ENCODE measurements at regions not wholly inside any gene's neighbourhood (a gene's known extent, or its start where the extent isn't known, plus 50 kb on each side); places are given as distances from the start of the nearest gene placed in this dataset.

DNA sequence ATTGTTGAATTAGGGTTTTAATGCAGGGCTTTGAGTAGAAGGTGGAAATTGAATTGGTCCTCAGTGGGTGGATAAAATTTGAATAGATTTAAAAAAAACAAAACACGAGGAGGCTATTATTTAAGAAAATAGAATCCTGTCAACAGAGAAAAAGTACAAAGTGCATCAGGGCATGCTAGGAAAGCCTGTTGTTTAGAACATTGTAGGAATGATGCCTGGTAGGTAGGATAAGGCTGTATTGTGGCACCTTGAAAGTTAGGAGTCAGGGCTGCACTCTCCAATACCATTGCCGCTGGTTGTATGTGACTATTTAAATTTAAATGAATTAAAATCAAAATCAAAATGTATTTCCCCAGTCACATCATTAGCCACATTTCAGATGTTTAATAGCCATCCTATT lies 363.9 kb downstream of the UTRN start:
- no peaks in the 10 kb centered on the region for H3K27me3 ChIP-seq (ENCODE audit: control insufficient read depth, insufficient read depth, low read length)
- H3K36me3 Mint-ChIP-seq: peaks cover 6% of the 10 kb centered on the region
- H3K4me1 Mint-ChIP-seq: peaks cover 19 to 37% (median 32%) of the 10 kb centered on the region in 4 donors
- H3K4me3 Mint-ChIP-seq: no peak overlapping the region
- H3K9me3 Mint-ChIP-seq: peaks cover 0 to 11% (median 0%) of the 10 kb centered on the region in 7 donors
- peaks cover 14% of the 10 kb centered on the region for H3K4me1 ChIP-seq (ENCODE audit: control insufficient read depth, insufficient read depth, low read length, poor library complexity, severe bottlenecking)
- H3K9me3 ChIP-seq (ENCODE audit: control insufficient read depth in 2 of 2, low read length in 2 of 2): no peaks in the 10 kb centered on the region
- no peak overlapping the region for H3K4me3 ChIP-seq (ENCODE audit: low read depth, low read length)
- ATAC-seq (ENCODE audit: low read depth in 2 of 2): no peak
- H3K27ac Mint-ChIP-seq: no peak overlapping the region
- H3K27ac ChIP-seq (ENCODE audit: insufficient read depth, low read length, poor library complexity, severe bottlenecking): no peak overlapping the region
- no peaks in the 10 kb centered on the region for H3K27me3 Mint-ChIP-seq
- no peaks in the 10 kb centered on the region for H3K36me3 ChIP-seq (ENCODE audit: control insufficient read depth, insufficient read depth, low read length)
- no peak for DNase-seq

DNA sequence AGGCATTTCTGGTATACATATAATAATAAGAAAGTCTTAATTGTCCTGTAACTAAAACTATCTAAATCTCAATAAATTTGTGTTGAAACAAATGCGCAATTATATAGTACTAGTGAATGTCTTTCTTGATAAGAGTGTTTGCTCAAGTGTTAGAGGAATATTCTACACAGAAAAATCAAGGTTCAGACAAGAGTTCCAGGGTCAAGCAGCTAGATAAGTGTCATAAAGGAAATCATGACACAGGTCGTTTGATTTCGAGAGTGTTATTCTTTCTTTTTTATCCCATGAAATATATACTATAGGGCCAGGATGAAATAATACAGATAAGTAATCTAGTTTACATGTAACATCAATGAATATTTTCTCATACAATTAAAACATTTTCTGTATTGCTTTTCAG lies 366.1 kb downstream of the UTRN start:
- Histone ChIP-seq H3K4me1 (ENCODE audit: control insufficient read depth, insufficient read depth, low read length, poor library complexity, severe bottlenecking) (peaks cover 18% of the 10 kb centered on the region), H3K27me3 (ENCODE audit: control insufficient read depth, insufficient read depth, low read length) (no peaks in the 10 kb centered on the region), H3K4me3 (ENCODE audit: low read depth, low read length) (no peak overlapping the region), H3K36me3 (ENCODE audit: control insufficient read depth, insufficient read depth, low read length) (no peaks in the 10 kb centered on the region), H3K9me3 (ENCODE audit: control insufficient read depth in 2 of 2, low read length in 2 of 2) (no peaks in the 10 kb centered on the region), H3K27ac (ENCODE audit: insufficient read depth, low read length, poor library complexity, severe bottlenecking) (no peak overlapping the region)
- no peaks in the 10 kb centered on the region for H3K27me3 Mint-ChIP-seq
- no peak for DNase-seq
- peaks cover 6% of the 10 kb centered on the region for H3K36me3 Mint-ChIP-seq
- H3K9me3 Mint-ChIP-seq: peaks cover 0 to 11% (median 0%) of the 10 kb centered on the region in 7 donors
- no peak overlapping the region for H3K27ac Mint-ChIP-seq
- ATAC-seq (ENCODE audit: low read depth in 2 of 2): no peak
- no peak overlapping the region for H3K4me3 Mint-ChIP-seq
- peaks cover 19 to 47% (median 43%) of the 10 kb centered on the region in 4 donors for H3K4me1 Mint-ChIP-seq

DNA sequence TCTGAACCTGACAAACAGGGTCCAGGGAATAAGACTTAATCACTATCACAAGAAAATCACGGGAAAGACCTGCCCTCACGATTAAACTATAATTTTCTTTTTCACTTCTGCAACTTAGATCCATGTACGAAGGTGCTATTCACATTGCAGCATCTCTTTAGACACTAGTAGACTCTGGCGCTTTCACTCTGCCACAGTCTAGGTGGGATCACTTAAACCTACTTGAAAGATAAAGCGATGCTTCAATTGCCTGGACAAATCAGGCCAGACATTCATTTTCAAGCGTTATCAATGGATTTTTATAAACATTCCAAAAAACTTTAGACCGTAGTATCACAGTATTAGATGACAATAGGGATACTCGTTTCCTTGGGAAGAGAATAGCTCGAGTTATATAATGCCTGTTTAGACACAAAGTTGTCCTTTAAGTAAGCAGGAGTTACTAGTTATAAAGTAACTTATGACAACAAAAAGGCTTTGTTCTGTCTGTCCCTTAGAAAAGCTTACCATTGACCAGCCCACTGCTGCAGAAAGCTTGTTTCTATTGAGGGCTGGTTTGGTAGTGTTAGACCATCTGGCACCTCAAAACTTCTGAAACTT lies 367.3 kb downstream of the UTRN start:
- Histone ChIP-seq H3K36me3 (ENCODE audit: control insufficient read depth, insufficient read depth, low read length) (no peaks in the 10 kb centered on the region), H3K27me3 (ENCODE audit: control insufficient read depth, insufficient read depth, low read length) (no peaks in the 10 kb centered on the region), H3K4me3 (ENCODE audit: low read depth, low read length) (no peak overlapping the region), H3K4me1 (ENCODE audit: control insufficient read depth, insufficient read depth, low read length, poor library complexity, severe bottlenecking) (peaks cover 18% of the 10 kb centered on the region), H3K9me3 (ENCODE audit: control insufficient read depth in 2 of 2, low read length in 2 of 2) (no peaks in the 10 kb centered on the region), H3K27ac (ENCODE audit: insufficient read depth, low read length, poor library complexity, severe bottlenecking) (no peak overlapping the region)
- Mint-ChIP-seq H3K36me3 (peaks cover 6% of the 10 kb centered on the region), H3K4me3 (no peak overlapping the region), H3K27ac (peak overlapping the region in 1 of 3 donors; percentile 44), H3K4me1 (peaks cover 20 to 50% (median 42%) of the 10 kb centered on the region in 4 donors), H3K27me3 (no peaks in the 10 kb centered on the region), H3K9me3 (peaks cover 0 to 11% (median 0%) of the 10 kb centered on the region in 7 donors)
- DNase-seq: no peak
- no peak for ATAC-seq (ENCODE audit: low read depth in 2 of 2)

DNA sequence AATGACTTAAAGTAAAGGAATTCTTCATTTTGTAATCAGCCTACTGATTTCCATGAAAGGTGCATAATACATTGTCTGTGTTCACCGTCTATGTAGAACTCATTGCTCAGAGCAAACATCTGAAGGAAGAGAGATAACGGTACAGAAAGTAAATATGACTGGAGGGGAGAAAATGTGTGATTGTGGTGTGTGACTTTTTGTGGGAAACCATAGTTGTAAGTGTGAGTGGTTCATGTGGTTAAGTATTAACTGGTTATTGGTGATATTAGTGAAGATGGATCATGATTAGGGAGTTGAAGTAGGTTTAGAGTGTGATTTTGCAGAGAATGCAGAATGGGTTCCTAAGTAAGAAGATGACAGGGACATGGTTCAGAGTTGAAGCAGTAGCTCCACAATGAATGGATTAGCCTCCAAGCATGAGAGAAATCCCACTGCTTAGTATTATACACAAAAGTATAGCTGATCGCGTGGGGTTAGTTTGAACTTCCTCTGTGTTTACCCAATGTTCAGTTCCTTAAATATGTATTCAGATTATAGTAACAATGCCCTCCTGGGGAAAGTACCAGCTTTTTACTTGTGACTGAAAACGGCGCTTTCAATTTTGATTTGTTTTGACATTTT lies 368.9 kb downstream of the UTRN start:
- peak overlapping the region; percentile 7 for H3K27ac ChIP-seq (ENCODE audit: insufficient read depth, low read length, poor library complexity, severe bottlenecking)
- peaks cover 0 to 5% (median 0%) of the 10 kb centered on the region in 7 donors for H3K9me3 Mint-ChIP-seq
- no peaks in the 10 kb centered on the region for H3K9me3 ChIP-seq (ENCODE audit: control insufficient read depth in 2 of 2, low read length in 2 of 2)
- H3K36me3 Mint-ChIP-seq: peaks cover 3% of the 10 kb centered on the region
- ATAC-seq (ENCODE audit: low read depth in 2 of 2) (peak; percentile 39 to 62), DNase-seq (peak in 2 of 3 donors; percentile 13 to 44)
- H3K27me3 Mint-ChIP-seq: no peaks in the 10 kb centered on the region
- H3K4me3 ChIP-seq (ENCODE audit: low read depth, low read length): peak overlapping the region; percentile 51
- H3K4me1 Mint-ChIP-seq: peaks cover 31 to 63% (median 54%) of the 10 kb centered on the region in 4 donors
- H3K4me1 ChIP-seq (ENCODE audit: control insufficient read depth, insufficient read depth, low read length, poor library complexity, severe bottlenecking): peaks cover 20% of the 10 kb centered on the region
- no peaks in the 10 kb centered on the region for H3K36me3 ChIP-seq (ENCODE audit: control insufficient read depth, insufficient read depth, low read length)
- H3K27me3 ChIP-seq (ENCODE audit: control insufficient read depth, insufficient read depth, low read length): no peaks in the 10 kb centered on the region
- H3K4me3 Mint-ChIP-seq: peak overlapping the region in 2 of 4 donors; percentile 31 to 32
- peak overlapping the region; percentile 54 to 76 (median 71) for H3K27ac Mint-ChIP-seq

DNA sequence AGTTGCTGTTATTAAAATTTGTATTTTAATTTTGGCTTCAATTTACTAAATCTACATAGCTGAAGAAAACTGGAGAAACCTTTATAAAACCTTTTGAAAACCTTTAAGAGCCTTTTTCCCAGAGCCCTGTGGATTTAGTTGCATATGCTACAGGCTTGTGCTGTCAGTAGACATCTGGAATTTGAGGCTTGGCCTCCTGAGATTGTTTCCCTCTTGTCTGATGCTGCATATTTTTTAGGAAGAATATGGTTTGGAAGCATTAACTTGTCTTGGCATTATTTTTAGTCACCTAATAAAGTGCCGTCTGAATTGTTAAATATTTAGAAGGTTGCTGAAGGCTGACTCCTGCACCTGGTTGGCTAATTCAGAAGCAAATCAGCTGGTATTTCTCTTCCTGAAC lies 369.4 kb downstream of the UTRN start:
- no peak for DNase-seq
- H3K27me3 Mint-ChIP-seq: no peaks in the 10 kb centered on the region
- no peak overlapping the region for H3K4me3 Mint-ChIP-seq
- Histone ChIP-seq H3K4me3 (ENCODE audit: low read depth, low read length) (no peak overlapping the region), H3K27me3 (ENCODE audit: control insufficient read depth, insufficient read depth, low read length) (no peaks in the 10 kb centered on the region), H3K9me3 (ENCODE audit: control insufficient read depth in 2 of 2, low read length in 2 of 2) (no peaks in the 10 kb centered on the region), H3K4me1 (ENCODE audit: control insufficient read depth, insufficient read depth, low read length, poor library complexity, severe bottlenecking) (peaks cover 25% of the 10 kb centered on the region), H3K36me3 (ENCODE audit: control insufficient read depth, insufficient read depth, low read length) (no peaks in the 10 kb centered on the region), H3K27ac (ENCODE audit: insufficient read depth, low read length, poor library complexity, severe bottlenecking) (no peak overlapping the region)
- H3K36me3 Mint-ChIP-seq: peaks cover 3% of the 10 kb centered on the region
- peaks cover 0 to 1% (median 0%) of the 10 kb centered on the region in 7 donors for H3K9me3 Mint-ChIP-seq
- peak overlapping the region; percentile 54 to 76 (median 71) for H3K27ac Mint-ChIP-seq
- H3K4me1 Mint-ChIP-seq: peaks cover 33 to 68% (median 58%) of the 10 kb centered on the region in 4 donors
- ATAC-seq (ENCODE audit: low read depth in 2 of 2): no peak

DNA sequence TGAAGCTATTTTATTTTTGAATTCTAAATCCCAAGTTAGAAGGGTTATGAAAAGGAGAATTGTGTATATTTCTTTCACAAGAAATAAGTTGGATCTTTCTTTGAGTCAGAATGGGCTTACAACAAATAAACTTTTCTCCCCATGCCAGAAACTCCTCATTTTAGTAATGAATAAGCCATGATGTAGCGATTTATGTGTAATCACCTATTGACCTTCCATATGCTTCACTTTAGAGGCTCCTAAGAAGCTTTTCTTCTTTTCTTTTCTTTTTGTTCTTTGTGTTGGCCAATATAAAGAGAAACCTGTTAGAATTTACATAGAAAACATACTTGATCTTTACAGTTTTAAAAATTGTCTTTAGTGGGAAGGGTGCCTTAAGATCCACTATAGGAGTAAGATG lies 370.2 kb downstream of the UTRN start:
- no peak for DNase-seq
- H3K4me1 Mint-ChIP-seq: peaks cover 33 to 74% (median 59%) of the 10 kb centered on the region in 4 donors
- peaks cover 0 to under 1% (median 0%) of the 10 kb centered on the region in 7 donors for H3K9me3 Mint-ChIP-seq
- Histone ChIP-seq H3K9me3 (ENCODE audit: control insufficient read depth in 2 of 2, low read length in 2 of 2) (no peaks in the 10 kb centered on the region), H3K27me3 (ENCODE audit: control insufficient read depth, insufficient read depth, low read length) (no peaks in the 10 kb centered on the region), H3K36me3 (ENCODE audit: control insufficient read depth, insufficient read depth, low read length) (no peaks in the 10 kb centered on the region), H3K4me1 (ENCODE audit: control insufficient read depth, insufficient read depth, low read length, poor library complexity, severe bottlenecking) (peaks cover 31% of the 10 kb centered on the region), H3K4me3 (ENCODE audit: low read depth, low read length) (no peak overlapping the region), H3K27ac (ENCODE audit: insufficient read depth, low read length, poor library complexity, severe bottlenecking) (no peak overlapping the region)
- no peaks in the 10 kb centered on the region for H3K27me3 Mint-ChIP-seq
- ATAC-seq (ENCODE audit: low read depth in 2 of 2): no peak
- no peak overlapping the region for H3K4me3 Mint-ChIP-seq
- H3K27ac Mint-ChIP-seq: peak overlapping the region in 2 of 3 donors; percentile 21 to 35
- H3K36me3 Mint-ChIP-seq: peaks cover 3% of the 10 kb centered on the region

DNA sequence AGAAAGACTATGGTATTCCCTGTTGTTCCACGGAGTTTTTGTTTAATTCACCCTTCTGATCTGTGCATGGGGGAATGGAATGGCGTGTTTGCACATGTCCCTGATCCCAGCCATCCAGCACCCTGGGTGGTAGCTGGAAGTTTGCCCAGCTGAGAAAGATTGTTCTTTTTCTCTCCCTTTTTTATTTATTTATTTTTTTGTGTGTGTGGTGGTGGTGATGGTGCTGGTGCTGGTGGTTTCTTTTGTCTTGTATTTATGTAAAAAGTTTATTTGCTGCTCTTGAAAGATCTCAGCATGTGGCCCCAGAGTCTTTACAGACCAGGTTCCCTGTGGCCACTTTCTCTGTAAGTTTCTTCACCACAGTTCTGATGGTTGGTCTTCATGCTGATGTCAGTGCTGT lies 372.6 kb downstream of the UTRN start:
- Mint-ChIP-seq H3K4me3 (no peak overlapping the region), H3K4me1 (peaks cover 25 to 80% (median 55%) of the 10 kb centered on the region in 4 donors), H3K27me3 (no peaks in the 10 kb centered on the region), H3K27ac (peak overlapping the region in 2 of 3 donors; percentile 56 to 60), H3K36me3 (no peaks in the 10 kb centered on the region), H3K9me3 (no peaks in the 10 kb centered on the region)
- no peaks in the 10 kb centered on the region for H3K36me3 ChIP-seq (ENCODE audit: control insufficient read depth, insufficient read depth, low read length)
- ATAC-seq (ENCODE audit: low read depth in 2 of 2) (no peak), DNase-seq (no peak)
- H3K4me3 ChIP-seq (ENCODE audit: low read depth, low read length): no peak overlapping the region
- H3K27me3 ChIP-seq (ENCODE audit: control insufficient read depth, insufficient read depth, low read length): no peaks in the 10 kb centered on the region
- H3K9me3 ChIP-seq (ENCODE audit: control insufficient read depth in 2 of 2, low read length in 2 of 2): no peaks in the 10 kb centered on the region
- H3K4me1 ChIP-seq (ENCODE audit: control insufficient read depth, insufficient read depth, low read length, poor library complexity, severe bottlenecking): peaks cover 37% of the 10 kb centered on the region
- H3K27ac ChIP-seq (ENCODE audit: insufficient read depth, low read length, poor library complexity, severe bottlenecking): no peak overlapping the region
